NB4 (cell line): ENCODE measurements at regions not wholly inside any gene's neighbourhood (a gene's known extent, or its start where the extent isn't known, plus 50 kb on each side); places are given as distances from the start of the nearest gene placed in this dataset.

Source experiments
- CTCF ChIP-seq: IDR thresholded peaks from one replicate; pipeline ENCODE4 v1.5.1; 2012; ENCODE audit warnings: low read depth, low read length
- MAX ChIP-seq: IDR thresholded peaks from 2 replicates; pipeline ENCODE4 v1.6.1; 2011; ENCODE audit warnings: low read depth, low read length
- MYC ChIP-seq: IDR thresholded peaks from 2 replicates; pipeline ENCODE4 v1.6.1; 2011; ENCODE audit warnings: low read depth, low read length
- POLR2A ChIP-seq: IDR thresholded peaks from 2 replicates; pipeline ENCODE4 v1.6.1; 2011; ENCODE audit warnings: mild to moderate bottlenecking; ENCODE audit not compliant: insufficient read length; ENCODE audit errors: extremely low read depth

DNA sequence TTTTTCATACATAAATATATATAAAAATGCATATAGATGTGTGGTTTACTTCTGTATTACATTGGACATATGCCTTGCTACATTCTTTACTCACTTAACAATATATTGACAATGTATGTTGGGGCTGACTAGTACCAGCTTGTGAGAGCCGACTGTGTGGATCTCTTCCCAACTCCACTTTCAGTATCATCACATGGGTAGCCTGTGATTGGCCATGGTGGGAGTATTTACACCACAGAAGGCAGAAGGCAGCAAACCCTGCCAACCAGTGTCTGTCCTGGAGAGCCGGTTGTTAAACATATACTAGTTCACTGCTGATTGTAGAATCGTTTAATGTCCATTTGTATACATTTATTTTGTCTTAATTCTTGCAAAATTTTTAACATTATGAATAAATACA, 638.7 kb downstream of the DHX35 start:
- TF ChIP-seq POLR2A = no peak
- no peak for TF ChIP-seq MAX
- no peak for TF ChIP-seq CTCF
- TF ChIP-seq MYC = no peak
